ENCODE measurements at regions not wholly inside any gene's neighbourhood (a gene's known extent, or its start where the extent isn't known, plus 50 kb on each side); places are given as distances from the start of the nearest gene placed in this dataset.
A peak's percentile ranks its signal among the peaks of the same experiment; 100 is the strongest.
"Not testable (repeated sequence)": the region's sequence is repeated elsewhere in the genome, so short reads cannot be mapped to it uniquely, and the experiment has no call there.

DNA sequence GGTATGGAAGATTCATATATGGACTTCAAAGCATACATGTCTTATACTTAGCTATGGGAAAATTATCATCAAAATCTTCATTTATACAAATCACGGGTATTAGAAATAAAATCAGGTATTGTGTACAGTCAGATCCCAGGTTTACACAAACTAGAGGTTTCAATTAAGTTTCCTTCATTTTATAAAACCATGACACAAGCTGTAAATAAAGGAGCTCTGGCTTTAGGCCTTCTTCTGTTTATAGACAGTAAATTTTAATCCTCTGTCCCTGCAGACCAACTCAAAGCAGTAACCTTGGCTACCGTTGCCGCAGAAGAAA, 68.8 kb upstream of the CHD2 start:
- no peak for DNase-seq

DNA sequence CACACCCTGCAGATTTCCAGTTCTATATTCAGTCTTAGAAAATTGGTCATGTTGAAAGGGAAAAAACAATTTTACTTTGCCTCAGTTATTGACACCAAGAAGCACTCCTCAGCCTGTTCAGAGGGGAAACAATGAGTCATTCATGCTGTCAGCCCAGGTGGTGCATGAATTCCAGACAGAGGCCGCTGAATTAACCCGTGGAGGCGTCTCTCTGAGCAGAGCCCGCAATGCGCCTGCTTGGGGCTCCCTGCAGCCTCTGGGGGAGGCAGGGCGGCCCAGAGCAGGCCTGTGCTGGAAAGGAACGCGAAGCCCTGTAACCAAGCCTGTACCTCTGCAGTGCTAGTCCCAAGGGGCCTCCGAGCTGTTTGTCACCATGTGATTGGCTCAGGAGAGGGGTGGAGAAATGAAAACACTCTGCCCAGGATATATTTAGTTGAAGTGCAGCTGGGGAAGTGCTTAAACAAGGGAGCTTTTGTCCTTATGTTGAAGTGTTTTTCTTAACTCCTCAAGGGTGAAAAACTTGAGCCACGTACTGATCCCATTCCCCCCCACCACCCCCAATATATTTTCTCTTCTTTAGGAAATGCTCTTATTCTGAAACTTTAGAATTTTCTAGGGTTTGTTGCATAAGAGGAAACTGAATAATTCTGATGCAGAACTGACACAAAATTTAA, 68.3 kb upstream of the CHD2 start:
- DNase-seq: peak; percentile 99

DNA sequence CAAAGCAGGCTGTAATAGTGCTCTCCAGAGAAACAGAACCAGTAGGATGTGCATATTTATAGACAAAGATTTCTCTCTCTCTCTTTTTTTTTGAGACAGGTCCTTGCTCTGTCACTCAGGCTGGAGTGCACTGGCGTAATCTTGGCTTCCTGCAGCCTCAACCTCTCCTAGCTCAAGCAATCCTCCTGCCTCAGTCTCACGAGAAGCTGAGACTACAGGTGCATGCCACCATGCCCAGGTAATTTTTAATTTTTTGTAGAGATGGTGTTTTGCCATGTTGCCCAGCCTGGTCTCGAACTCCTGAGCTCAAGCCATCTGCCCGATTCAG, 67.1 kb upstream of the CHD2 start:
- DNase-seq: no peak

DNA sequence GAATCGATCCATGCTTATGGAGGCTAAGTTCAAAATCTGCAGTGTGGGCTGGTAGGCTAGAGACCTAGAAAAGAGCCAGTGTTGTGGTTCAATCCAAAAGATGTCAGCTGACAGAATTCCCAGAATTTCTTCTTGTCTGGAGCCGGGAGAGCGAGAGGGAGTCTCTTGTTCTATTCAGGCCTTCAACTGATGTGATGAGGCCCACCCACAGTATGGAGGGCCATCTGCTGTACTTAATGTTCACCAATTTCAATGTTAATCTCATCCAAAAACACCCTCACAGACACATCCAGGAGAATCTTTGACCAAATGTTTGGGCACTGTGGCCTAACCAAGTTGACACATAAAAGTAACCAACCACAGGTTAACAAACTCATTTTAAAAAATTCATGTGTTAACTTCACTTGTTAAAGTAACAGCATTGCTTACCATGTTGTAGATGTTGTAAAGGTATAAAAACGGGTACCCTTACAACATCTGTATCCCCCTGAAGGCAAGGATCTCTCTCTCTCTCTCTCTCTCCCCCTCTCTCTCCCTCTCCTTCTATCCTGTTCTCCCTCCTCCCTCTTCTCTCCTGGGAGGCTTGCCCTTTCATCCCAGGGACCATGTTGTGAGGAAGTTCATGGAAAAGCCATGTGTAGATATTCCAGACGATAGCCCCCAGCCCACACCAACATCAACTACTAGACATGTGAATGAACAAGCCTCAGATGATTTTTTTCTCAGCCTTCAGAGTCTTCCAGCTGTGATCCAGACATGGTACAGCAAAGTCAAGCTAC, 66.4 kb upstream of the CHD2 start:
- no peak for DNase-seq

DNA sequence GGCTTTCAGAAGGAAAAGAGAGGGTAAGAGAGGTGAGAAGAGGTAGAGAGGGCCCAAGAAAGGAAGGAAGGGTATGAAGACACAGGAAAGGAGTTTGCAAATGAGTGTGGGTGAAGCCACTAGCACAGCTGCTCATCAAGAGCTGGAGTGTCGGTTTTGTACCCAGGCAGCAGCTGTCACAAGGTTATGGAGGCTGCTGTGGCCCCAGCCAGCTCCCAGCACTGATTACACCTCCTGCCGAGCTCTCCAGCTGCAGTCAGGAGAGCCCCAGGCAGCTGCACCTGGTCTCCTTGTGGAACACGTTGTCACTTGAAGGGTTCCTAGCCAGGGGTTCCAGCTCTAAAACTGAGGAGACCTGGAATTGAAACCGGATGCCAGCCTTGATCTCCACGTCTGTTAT, 60.4 kb upstream of the CHD2 start:
- DNase-seq: peak; percentile 94

DNA sequence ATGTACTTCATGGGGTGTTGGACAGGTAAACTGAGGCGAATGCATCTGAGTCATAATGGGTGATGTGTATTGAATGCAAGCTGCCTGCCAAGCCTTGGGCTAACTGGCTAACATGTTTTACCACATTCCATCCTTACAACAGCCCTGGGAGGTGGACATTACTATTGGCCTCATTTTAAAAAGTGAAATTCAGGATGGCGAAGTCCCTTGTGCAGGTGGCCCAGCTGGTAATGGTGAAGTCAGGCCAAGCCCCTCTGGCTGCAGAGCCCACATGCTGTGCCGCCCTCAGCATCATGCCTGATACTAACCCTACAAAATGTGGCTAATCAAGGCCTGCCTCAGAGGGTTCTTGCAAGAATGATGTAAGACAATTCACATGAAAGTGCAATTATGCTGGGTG, 60.0 kb upstream of the CHD2 start:
- no peak for DNase-seq

DNA sequence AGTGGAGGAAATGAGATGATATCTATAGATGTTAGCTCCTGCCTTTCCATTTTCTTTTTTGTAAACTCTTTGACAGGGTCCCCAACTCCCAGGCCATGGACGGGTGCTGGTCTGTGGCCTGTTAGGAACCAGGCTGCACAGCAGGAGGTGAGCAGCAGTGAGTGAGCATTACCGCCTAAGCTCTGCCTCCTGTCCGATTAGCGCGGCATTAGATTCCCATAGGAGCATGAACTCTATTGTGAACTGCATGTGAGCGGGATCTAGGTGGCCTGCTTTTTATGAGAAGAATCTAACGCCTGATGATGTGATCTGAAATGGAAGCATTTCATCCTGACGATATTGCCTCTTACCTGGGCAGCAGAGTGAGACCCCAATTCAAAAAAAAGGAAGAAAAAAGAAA, 56.8 kb upstream of the CHD2 start:
- DNase-seq: no peak

DNA sequence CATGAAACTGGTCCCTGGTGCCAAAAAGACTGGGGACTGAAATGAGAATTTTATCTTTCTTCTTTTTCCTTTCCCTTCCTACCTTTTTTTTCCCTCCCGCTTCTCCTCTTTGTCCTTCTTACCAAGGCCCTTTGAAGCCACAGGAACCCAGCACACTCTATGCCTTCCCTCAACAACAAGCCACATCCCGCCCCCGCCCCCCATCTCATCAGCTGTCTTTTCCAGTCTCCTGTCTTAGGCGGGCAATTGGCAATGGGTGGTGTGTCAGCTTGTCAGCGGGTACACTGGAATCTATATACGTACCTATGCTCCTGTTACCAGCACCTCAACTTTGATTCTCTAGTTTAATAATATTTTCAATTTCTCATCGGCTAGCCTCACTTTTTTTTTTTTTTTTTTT, 56.3 kb upstream of the CHD2 start:
- no peak for DNase-seq

DNA sequence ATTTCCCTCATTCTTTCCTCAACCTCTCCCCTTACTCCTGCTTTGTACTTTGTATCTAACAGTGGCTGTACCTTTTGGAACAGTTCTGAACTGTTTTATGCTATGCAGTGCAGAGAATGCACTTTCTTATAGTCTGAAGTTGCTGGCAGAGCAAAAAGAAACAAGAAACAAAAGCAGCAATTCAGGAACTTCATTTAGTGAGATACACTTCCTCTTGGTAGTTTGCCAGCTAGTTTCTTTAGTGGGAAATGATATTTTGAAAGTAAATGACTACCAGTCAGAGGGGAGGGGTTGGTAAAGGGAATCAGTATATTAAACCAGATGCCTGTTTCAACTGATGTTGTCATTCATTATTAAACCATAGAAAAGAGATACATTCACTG, 55.0 kb upstream of the CHD2 start:
- DNase-seq: no peak

DNA sequence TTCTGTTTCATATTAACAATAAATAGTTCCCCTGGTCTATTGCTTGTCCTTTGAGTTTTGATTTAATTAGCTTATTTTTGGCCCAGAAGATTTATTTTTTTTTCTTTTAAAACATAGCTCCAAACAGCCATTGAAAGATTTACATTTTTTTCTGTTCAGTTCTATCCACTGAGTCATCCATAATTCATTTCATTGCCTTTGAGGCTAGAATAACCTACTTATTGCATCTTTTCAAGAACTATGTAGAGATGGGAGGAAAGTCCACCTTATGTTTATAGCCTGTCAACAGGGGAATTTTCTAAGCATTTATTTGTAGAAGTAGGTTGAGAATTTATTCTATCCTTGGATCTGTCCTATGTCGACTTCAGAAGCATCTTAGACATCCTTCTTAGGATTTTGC, 53.4 kb upstream of the CHD2 start:
- no peak for DNase-seq

DNA sequence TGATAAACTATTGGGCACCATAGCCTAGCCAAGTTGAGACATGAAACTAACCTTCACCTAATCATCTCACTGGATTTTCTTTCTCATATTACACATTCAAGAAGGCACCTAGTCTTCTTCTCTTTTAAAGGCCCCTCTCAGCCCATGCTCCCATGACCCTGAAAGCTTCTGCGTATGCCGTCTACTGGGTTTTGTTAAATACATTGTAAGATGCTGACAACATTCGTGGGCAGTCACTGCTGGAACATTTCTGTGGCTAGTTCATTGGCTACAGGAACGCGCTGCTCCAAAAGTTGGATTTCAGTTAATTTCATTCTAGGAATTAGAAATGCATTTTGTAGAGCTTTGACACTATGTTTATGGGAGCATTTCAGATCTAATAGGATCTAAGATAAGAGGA, 52.3 kb upstream of the CHD2 start:
- no peak for DNase-seq

DNA sequence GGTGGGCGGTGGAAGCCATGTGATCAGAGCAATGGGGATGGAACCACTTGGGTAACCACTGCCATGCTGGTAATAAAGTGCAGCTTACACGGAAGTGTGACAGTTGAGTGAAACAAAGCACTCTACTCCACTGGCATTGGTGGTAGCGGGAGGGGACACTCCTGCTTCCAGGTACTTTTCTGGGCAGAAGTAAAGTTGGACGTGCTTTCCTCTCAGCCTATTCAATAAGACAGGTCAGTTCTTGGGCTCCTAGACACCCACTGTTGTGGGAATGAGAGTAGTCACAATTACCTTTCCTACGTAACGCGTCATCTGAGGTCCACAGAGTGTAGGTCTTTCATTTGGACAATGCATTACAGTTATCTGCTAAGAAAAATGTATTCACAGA, 51.7 kb upstream of the CHD2 start:
- no peak for DNase-seq

DNA sequence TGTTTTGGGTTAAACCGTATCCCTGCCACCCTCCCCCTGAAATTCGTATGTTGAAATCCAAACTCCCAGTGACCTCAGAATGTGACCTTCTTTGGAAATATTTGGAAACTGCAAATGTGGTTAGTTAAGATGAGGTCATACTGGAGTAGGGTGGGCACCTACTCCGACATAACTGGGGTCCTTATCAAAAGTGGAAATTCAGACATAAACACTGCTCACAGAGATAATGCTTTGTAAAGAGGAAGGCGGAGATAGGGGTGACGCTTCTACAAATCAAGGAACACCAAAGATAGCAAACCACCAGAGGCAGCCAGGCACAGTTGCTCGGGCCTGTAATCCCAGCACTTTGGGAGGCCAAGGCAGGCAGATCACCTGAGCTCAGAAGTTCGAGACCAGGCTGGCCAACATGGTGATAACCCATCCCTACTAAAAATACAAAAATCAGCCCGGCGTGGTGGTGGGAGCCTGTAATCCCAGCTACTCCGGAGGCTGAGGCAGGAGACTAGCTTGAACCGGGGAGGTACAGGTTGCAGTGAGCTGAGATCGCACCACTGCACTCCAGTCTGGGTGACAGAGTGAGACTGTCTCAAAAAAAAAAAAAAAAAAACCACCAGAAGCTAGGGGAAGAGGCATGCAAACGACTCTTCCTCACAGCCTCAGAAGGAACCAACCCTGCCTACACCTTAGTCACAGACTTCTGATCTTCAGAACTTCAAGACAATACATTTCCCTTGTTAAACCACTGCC, 51.1 kb upstream of the CHD2 start:
- DNase-seq: no peak

DNA sequence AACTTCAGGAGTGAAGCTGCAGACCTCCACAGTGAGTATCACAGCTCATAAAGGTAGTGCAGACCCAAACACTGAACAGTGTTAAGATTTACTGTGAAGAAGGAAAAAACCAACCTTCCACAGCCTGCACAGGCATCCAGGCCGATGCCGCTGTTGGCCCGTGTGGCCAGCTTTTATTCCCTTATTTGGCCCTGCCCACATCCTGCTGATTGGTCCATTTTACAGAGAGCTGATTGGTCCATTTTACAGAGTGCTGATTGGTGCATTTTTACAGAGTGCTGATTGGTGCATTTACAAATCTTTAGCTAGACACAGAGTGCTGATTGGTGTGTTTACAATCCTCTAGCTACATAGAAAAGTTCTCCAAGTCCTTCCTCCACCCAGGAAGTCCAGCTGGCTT, 49.9 kb upstream of the CHD2 start:
- not testable (repeated sequence) for DNase-seq
